Lung (tissue), 11 donors: ENCODE measurements at regions not wholly inside any gene's neighbourhood (a gene's known extent, or its start where the extent isn't known, plus 50 kb on each side); places are given as distances from the start of the nearest gene placed in this dataset.
A peak's percentile ranks its signal among the peaks of the same experiment; 100 is the strongest.

Experiments
- ATAC-seq: fragments of 200-7000 bp; cut with Tn5 transposase; one replicate; pipeline ENCODE4 v1.9.1; 2020; ENCODE audit warnings: moderate number of reproducible peaks; ENCODE audit not compliant: insufficient read depth, low FRiP score
- DNase-seq, 3 donors: peaks; one replicate each; pipeline ENCODE4 v3.0.0-alpha.2; 2013 to 2017
- H3K27ac ChIP-seq, 2 donors: one replicate each; pipeline ENCODE4 v1.5.1; 2013; ENCODE audit warnings: mild to moderate bottlenecking in 2 of 2, moderate library complexity in 2 of 2, control low read depth in 1 of 2, inconsistent platforms in 1 of 2, low read depth in 1 of 2, low read length in 1 of 2
- H3K27me3 ChIP-seq, 3 donors: one replicate each; pipeline ENCODE4 v1.5.1; 2013; ENCODE audit warnings: low read length in 2 of 3; ENCODE audit not compliant: control insufficient read depth in 3 of 3, insufficient read depth in 3 of 3
- H3K36me3 ChIP-seq, 4 donors: one replicate each; pipeline ENCODE4 v1.5.1; 2013; ENCODE audit warnings: low read length in 4 of 4, mild to moderate bottlenecking in 1 of 4, moderate library complexity in 1 of 4; ENCODE audit not compliant: control insufficient read depth in 4 of 4, insufficient read depth in 4 of 4
- H3K4me1 ChIP-seq, 5 donors: one replicate each; pipeline ENCODE4 v1.5.1; 2013; ENCODE audit warnings: low read length in 5 of 5, mild to moderate bottlenecking in 2 of 5, moderate library complexity in 1 of 5; ENCODE audit not compliant: control insufficient read depth in 5 of 5, insufficient read depth in 5 of 5
- H3K4me3 ChIP-seq: one replicate; pipeline ENCODE4 v1.5.1; 2013; ENCODE audit warnings: mild to moderate bottlenecking, control low read depth, moderate library complexity
- H3K9ac ChIP-seq, 2 donors: one replicate each; pipeline ENCODE4 v1.5.1; 2013; ENCODE audit warnings: low read length in 2 of 2, control low read depth in 1 of 2; ENCODE audit not compliant: insufficient read depth in 1 of 2
- H3K9me3 ChIP-seq, 4 donors: one replicate each; pipeline ENCODE4 v1.5.1; 2013; ENCODE audit warnings: low read length in 3 of 4, mild to moderate bottlenecking in 1 of 4, moderate library complexity in 1 of 4; ENCODE audit not compliant: control insufficient read depth in 4 of 4, insufficient read depth in 3 of 4
- CTCF ChIP-seq: IDR thresholded peaks from 2 replicates; pipeline ENCODE4 v1.5.1; 2012; ENCODE audit warnings: mild to moderate bottlenecking; ENCODE audit errors: control extremely low read depth, extremely low read depth
- WGBS, 2 donors: extraction: QIAGEN DNeasy Blood & Tissue Kit; methylation state at CpG; one replicate each; pipeline ENCODE4 v1.1.7; 2013; 5-methylcytosine and 5-hydroxymethylcytosine counted together
- donor health status: control.
- donor health status: control.
- donor health status: Bipolar disorder and iron deficiency.
- donor health status: healthy.
- donor health status: DM: yes; HTN: yes; CAD: no.

GRCh38 chrX:112967903-112968302 is 127.3 kb upstream of the AMOT start:
- H3K27ac ChIP-seq, result no peak overlapping the region
- 75 to 91% methylated on average over 4 of the region's 4 CpGs for WGBS, 2 donors

GRCh38 chrX:112967341-112967740 is 126.7 kb upstream of the AMOT start:
- H3K4me3 ChIP-seq, result no peak overlapping the region
- ATAC-seq, result peak; percentile 19

More at GRCh38 chrX:112967903-112968302, 127.3 kb upstream of the AMOT start:
- no peaks in the 10 kb centered on the region for H3K9me3 ChIP-seq
- ATAC-seq (no peak), DNase-seq (no peak)
- H3K9ac ChIP-seq, result no peak overlapping the region
- H3K4me1 ChIP-seq, result peaks cover 0 to 2% (median 0%) of the 10 kb centered on the region in 5 donors
- H3K4me3 ChIP-seq, result no peak overlapping the region
- H3K27me3 ChIP-seq, result peaks cover 3 to 36% (median 9%) of the 10 kb centered on the region in 3 donors
- TF ChIP-seq CTCF, result no peak
- no peaks in the 10 kb centered on the region for H3K36me3 ChIP-seq

GRCh38 chrX:112961981-112962380 is 121.3 kb upstream of the AMOT start:
- no peak overlapping the region for H3K9ac ChIP-seq
- peak in 2 of 3 donors; percentile 0 to 1 for DNase-seq
- H3K4me1 ChIP-seq, result peaks cover 0 to 2% (median 0%) of the 10 kb centered on the region in 5 donors
- H3K27ac ChIP-seq, result no peak overlapping the region
- TF ChIP-seq CTCF, result no peak
- H3K9me3 ChIP-seq, result no peaks in the 10 kb centered on the region
- no peaks in the 10 kb centered on the region for H3K36me3 ChIP-seq
- peaks cover 0 to 41% (median 10%) of the 10 kb centered on the region in 3 donors for H3K27me3 ChIP-seq
- H3K4me3 ChIP-seq, result no peak overlapping the region
- ATAC-seq, result no peak

More at GRCh38 chrX:112967341-112967740, 126.7 kb upstream of the AMOT start:
- no peak for DNase-seq
- no peak overlapping the region for H3K27ac ChIP-seq
- H3K36me3 ChIP-seq, result no peaks in the 10 kb centered on the region
- H3K27me3 ChIP-seq, result peaks cover 3 to 36% (median 9%) of the 10 kb centered on the region in 3 donors
- no peak for TF ChIP-seq CTCF
- no peak overlapping the region for H3K9ac ChIP-seq
- WGBS, 2 donors, result 59 to 79% methylated on average over 1 of the region's 1 CpG
- peaks cover 0 to 2% (median 0%) of the 10 kb centered on the region in 5 donors for H3K4me1 ChIP-seq
- no peaks in the 10 kb centered on the region for H3K9me3 ChIP-seq
